AG09309 (cell line): ENCODE measurements at regions not wholly inside any gene's neighbourhood (a gene's known extent, or its start where the extent isn't known, plus 50 kb on each side); places are given as distances from the start of the nearest gene placed in this dataset.
"Not testable (repeated sequence)": the region's sequence is repeated elsewhere in the genome, so short reads cannot be mapped to it uniquely, and the experiment has no call there.

Experiments used
- DNase-seq: peaks from one replicate; pipeline ENCODE4 v3.0.0-alpha.2; 2010; ENCODE audit warnings: low read depth
- H3K4me3 ChIP-seq: 2 replicates; pipeline ENCODE4 v1.5.1; 2011; ENCODE audit warnings: mild to moderate bottlenecking, low read depth, low read length, moderate library complexity; ENCODE audit not compliant: control insufficient read depth
- CTCF ChIP-seq: IDR thresholded peaks from 2 replicates; pipeline ENCODE4 v1.5.1; 2011; ENCODE audit warnings: mild to moderate bottlenecking, low read depth, low read length, inconsistent platforms; ENCODE audit not compliant: insufficient read depth, control insufficient read depth; ENCODE audit errors: missing control alignments

DNA sequence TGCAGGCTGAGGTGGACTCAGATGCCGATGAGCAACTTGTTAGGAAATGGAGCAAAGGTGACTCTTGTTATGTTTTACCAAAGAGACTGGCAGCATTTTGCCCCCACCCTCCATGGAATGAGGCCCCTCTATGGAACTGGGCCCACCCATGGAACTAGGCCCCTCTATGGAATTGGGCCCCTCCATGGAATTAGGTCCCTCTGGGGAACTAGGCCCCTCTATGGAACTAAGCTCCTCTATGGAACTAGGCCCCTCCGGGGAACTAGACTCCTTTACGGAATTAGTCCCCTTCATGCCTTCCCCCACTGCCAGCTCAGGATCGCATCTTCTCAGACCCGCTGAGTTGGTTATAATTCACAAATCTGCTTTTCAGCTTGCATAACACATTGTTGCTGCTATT lies 144.9 kb downstream of the THBS2 start:
- H3K4me3 ChIP-seq = no peak overlapping the region
- no peak for DNase-seq
- TF ChIP-seq CTCF = no peak

- H3K4me3 ChIP-seq = no peak overlapping the region
- DNase-seq = no peak
- TF ChIP-seq CTCF = no peak
Observed at GRCh38 chr6:169106176-169106575, 147.5 kb downstream of the THBS2 start.

- H3K4me3 ChIP-seq = no peak overlapping the region
- TF ChIP-seq CTCF = no peak
- no peak for DNase-seq
Observed at GRCh38 chr6:169101981-169102380, 151.7 kb downstream of the THBS2 start.

DNA sequence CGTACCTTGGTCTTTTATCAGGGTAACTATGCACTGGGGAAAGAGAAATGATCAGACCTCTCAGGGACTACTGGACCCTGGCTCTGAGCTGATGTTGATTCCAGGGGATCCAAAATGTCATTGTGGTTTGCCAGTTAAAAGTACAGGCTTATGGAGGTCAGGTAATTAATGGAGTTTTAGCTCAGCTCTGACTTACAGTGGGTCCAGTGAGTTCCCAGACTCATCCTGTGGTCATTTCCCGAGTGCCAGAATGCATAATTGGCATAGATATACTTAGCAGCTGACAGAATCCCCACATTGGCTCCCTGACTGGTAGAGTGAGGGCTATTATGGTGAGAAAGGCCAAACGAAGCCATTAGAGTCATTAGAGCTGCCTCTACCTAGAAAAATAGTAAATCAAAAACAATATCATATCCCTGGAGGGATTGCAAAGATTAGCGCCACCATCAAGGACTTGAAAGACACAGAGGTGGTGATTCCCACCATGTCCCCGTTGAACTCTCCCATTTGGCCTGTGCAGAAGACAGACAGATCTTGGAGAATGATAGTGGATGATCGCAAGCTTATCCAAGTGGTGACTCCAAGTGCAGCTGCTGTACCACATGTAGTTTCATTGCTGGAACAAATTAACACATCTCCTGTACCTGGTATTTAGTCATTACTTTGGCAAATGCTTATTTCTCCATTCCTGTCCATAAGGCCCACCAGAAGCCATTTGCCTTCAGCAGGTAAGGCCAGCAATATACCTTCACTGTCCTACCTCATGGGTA lies 152.4 kb downstream of the THBS2 start:
- DNase-seq = no peak
- TF ChIP-seq CTCF = no peak
- no peak overlapping the region for H3K4me3 ChIP-seq

DNA sequence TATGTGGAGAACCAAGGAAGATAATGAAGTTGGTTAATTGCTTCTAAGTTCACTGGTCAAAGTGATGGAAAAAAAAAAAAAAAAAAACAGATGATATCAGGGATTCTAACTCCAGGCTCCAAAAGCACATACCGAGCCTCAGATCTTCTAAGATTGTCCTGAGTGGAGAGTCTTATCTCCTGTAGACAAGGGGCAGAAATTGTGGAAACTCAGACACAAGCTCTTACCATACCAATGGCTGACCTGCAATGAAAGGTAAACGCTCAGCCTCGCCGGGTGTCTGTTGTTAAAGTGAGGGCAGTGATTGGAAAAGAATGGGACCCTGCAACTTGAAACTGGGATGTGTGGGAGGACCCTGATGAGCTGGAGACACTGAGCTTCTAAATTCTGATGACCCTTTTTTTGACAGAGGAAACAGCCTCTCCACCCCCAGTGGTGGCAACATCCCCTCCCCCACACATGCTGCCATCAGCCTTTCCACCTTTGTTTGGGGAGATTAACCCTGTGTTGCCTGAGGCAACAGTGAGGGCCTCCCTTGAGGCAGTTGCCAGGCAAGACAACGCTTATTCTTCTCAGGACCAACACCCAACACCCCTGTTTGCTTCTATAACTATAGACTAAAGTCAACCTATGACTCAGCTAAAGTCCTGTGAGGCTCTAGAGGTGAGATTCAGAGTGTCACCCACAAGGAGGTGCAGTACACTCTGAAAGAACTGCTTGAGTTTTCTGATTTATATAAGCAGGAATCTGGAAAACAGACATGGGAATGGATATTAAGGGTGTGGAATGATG lies 154.0 kb downstream of the THBS2 start:
- no peak for DNase-seq
- TF ChIP-seq CTCF = peak; percentile 21
- H3K4me3 ChIP-seq = no peak overlapping the region

- DNase-seq, H3K4me3 ChIP-seq: not testable (repeated sequence)
Observed at GRCh38 chr6:169098651-169099050, 155.0 kb downstream of the THBS2 start.

GRCh38 chr6:169098116-169098515 lies 155.5 kb downstream of the THBS2 start:
- no peak overlapping the region for H3K4me3 ChIP-seq
- no peak for DNase-seq
- no peak for TF ChIP-seq CTCF
